K562 (cell line): ENCODE measurements at regions not wholly inside any gene's neighbourhood (a gene's known extent, or its start where the extent isn't known, plus 50 kb on each side); places are given as distances from the start of the nearest gene placed in this dataset.

Source experiments
- ATAC-seq: fragments of 200-7000 bp; cut with Tn5 transposase; 3 replicates; pipeline ENCODE4 v1.9.1; 2020; ENCODE audit warnings: moderate library complexity
- BruUV-seq: library from RNA; stranded (reverse); fragments of 400-500 nt; replicated peaks from 2 replicates; lab custom pipeline; 2021; lab: Mats Ljungman, UMichigan
- CTCF ChIA-PET: fragments of 300-600 bp; formaldehyde crosslinking; extraction: SDS; loops from one replicate; lab custom pipeline; 2021; ENCODE audit warnings: low intra/inter-chr PET ratio; lab: Yijun Ruan, JAX
- POLR2A ChIA-PET: fragments of 300-600, 350-650 bp; sonication (Branson Sonifier 250); formaldehyde crosslinking; extraction: SDS; loops from one replicate; lab custom pipeline; 2021; ENCODE audit warnings: antibody characterized with exemption, inconsistent platforms; lab: Yijun Ruan, JAX
- DNase-seq, 4 experiments: peaks; one replicate each; pipeline versions ENCODE4 v3.0.0 to v3.0.0-alpha.2; 2011 to 2018; ENCODE audit warnings: low spot score in 3 of 4, mixed read lengths in 3 of 4; ENCODE audit errors: extremely low read depth in 1 of 4
- FAIRE-seq: peaks from 2 replicates; lab custom pipeline; 2011; peaks lifted over from hg19 to GRCh38; lab: Jason Lieb, UNC
- H2AFZ ChIP-seq: 2 replicates; pipeline ENCODE4 v1.6.0; 2011; ENCODE audit warnings: low read depth, low read length, control low read depth, inconsistent platforms
- H3K27ac ChIP-seq: fragments of 200-600 bp; 3 replicates; pipeline ENCODE4 v1.8.0; 2011; ENCODE audit warnings: low read depth, mild to moderate bottlenecking, control low read depth, inconsistent platforms, low read length, moderate library complexity, mixed read lengths; ENCODE audit errors: extremely low read depth
- H3K27me3 ChIP-seq, 2 experiments: fragments of 300-600 bp in 1 of 2; 2 replicates in 1 of 2; 3 replicates in 1 of 2; pipeline versions ENCODE4 v1.6.0 to v1.8.0; 2011; ENCODE audit warnings: inconsistent platforms in 2 of 2, low read length in 2 of 2, mild to moderate bottlenecking in 1 of 2, mixed read lengths in 1 of 2, moderate library complexity in 1 of 2; ENCODE audit not compliant: control insufficient read depth in 2 of 2, insufficient read depth in 2 of 2
- H3K36me3 ChIP-seq: fragments of 300-600 bp; 3 replicates; pipeline ENCODE4 v1.8.0; 2011; ENCODE audit warnings: mild to moderate bottlenecking, low read length, inconsistent platforms; ENCODE audit not compliant: control insufficient read depth, insufficient read depth
- H3K4me1 ChIP-seq, 2 experiments: fragments of 200-600 bp in 1 of 2; replicated peaks in 1 of 2; 2 replicates in 1 of 2; 3 replicates in 1 of 2; pipeline versions ENCODE4 v1.5.1 to v1.8.0; 2011; ENCODE audit warnings: inconsistent platforms in 2 of 2, low read length in 2 of 2, mild to moderate bottlenecking in 1 of 2, mixed read lengths in 1 of 2, moderate library complexity in 1 of 2; ENCODE audit not compliant: control insufficient read depth in 2 of 2, insufficient read depth in 2 of 2
- H3K4me2 ChIP-seq: 2 replicates; pipeline ENCODE4 v1.6.1; 2011; ENCODE audit warnings: low read length, control low read depth, inconsistent platforms, mixed read lengths; ENCODE audit not compliant: insufficient read depth
- H3K4me3 ChIP-seq: fragments of 200-600 bp; sonication (generic), shearing (Covaris generic); 2 replicates; pipeline ENCODE4 v1.5.1; 2016; ENCODE audit warnings: control low read depth, inconsistent platforms
- H3K79me2 ChIP-seq: fragments of 200-600 bp; 3 replicates; pipeline ENCODE4 v1.8.0; 2011; ENCODE audit warnings: low read length, inconsistent platforms; ENCODE audit not compliant: control insufficient read depth, insufficient read depth
- H3K9ac ChIP-seq, 2 experiments: 2 replicates each; pipeline versions ENCODE4 v1.6.0 to v1.6.1; 2011; ENCODE audit warnings: low read depth in 2 of 2, low read length in 2 of 2, control low read depth in 1 of 2, inconsistent platforms in 1 of 2, mild to moderate bottlenecking in 1 of 2, mixed read lengths in 1 of 2; ENCODE audit not compliant: insufficient read depth in 1 of 2
- H3K9me1 ChIP-seq: one replicate; pipeline ENCODE4 v1.6.0; 2011; ENCODE audit warnings: inconsistent platforms, mild to moderate bottlenecking, low read length, moderate library complexity; ENCODE audit not compliant: control insufficient read depth, insufficient read depth
- H3K9me3 ChIP-seq: replicated peaks from 2 replicates; pipeline ENCODE4 v1.5.1; 2011; ENCODE audit warnings: low read depth, low read length, inconsistent platforms; ENCODE audit not compliant: control insufficient read depth, insufficient read depth
- H4K20me1 ChIP-seq: replicated peaks from 2 replicates; pipeline ENCODE4 v1.6.1; 2011; ENCODE audit warnings: low read length, inconsistent platforms, mixed read lengths; ENCODE audit not compliant: control insufficient read depth, insufficient read depth
- COPS2 ChIP-seq: fragments of 450-650 bp; conservative IDR thresholded peaks from 2 replicates; pipeline ENCODE4 v1.6.1; 2016; ENCODE audit warnings: mild to moderate bottlenecking, moderate library complexity
- EWSR1 ChIP-seq: fragments of 450-650 bp; IDR thresholded peaks from 2 replicates; pipeline ENCODE4 v1.6.1; 2018; ENCODE audit warnings: borderline replicate concordance, mild to moderate bottlenecking, low read depth, moderate library complexity; ENCODE audit not compliant: partially characterized antibody
- HMG20B ChIP-seq: fragments of 250-450 bp; sonication (Bioruptor Pico); IDR thresholded peaks from 2 replicates; pipeline ENCODE4 v1.5.0; 2021; ENCODE audit warnings: mild to moderate bottlenecking
- PHF21A ChIP-seq: fragments of 450-650 bp; IDR thresholded peaks from 2 replicates; pipeline ENCODE4 v1.6.1; 2017; ENCODE audit warnings: low read depth, borderline replicate concordance
- ZC3H8 ChIP-seq: fragments of 450-650 bp; IDR thresholded peaks from 2 replicates; pipeline ENCODE4 v1.6.1; 2017
- WGBS: fragments of 100-300 bp; shearing (Covaris generic); methylation state at CpG from one replicate; pipeline ENCODE4 v1.1.6; 2016; ENCODE audit warnings: low coverage, mixed read lengths; ENCODE audit not compliant: insufficient coverage; ENCODE audit errors: missing lambda C conversion rate; 5-methylcytosine and 5-hydroxymethylcytosine counted together
- in situ Hi-C: fragments of 300-500 bp; cut with MboI; formaldehyde crosslinking; loops from 4 replicates; pipeline ENCODE4 v1.15.0; 2018; ENCODE audit warnings: inconsistent platforms, mixed read lengths
- intact Hi-C: fragments of 100-400 bp; cut with micrococcal nuclease; formaldehyde crosslinking; loops from 2 replicates; pipeline ENCODE4 v1.14.2; 2022
- TF ChIP-seq, protein P1 (sequence below): fragments of 250-450 bp; sonication (Bioruptor Pico); IDR thresholded peaks from 2 replicates; pipeline ENCODE4 v1.5.0; 2021; ENCODE audit warnings: mild to moderate bottlenecking, borderline replicate concordance

- in situ Hi-C loops: no loop called here
- H3K36me3 ChIP-seq: no peaks in the 10 kb centered on the region
- H3K9me1 ChIP-seq: no peaks in the 10 kb centered on the region
- BruUV-seq: no TSS peak
- no peaks in the 10 kb centered on the region for H3K9me3 ChIP-seq
- H3K4me1 ChIP-seq: no peaks in the 10 kb centered on the region
- no peak overlapping the region for H3K27ac ChIP-seq
- peaks cover 39 to 47% of the 10 kb centered on the region in 2 experiments for H3K27me3 ChIP-seq
- DNase-seq: no peak
- no peak for TF ChIP-seq COPS2
- TF ChIP-seq, all 486 proteins: peak for 0
- ChIA-PET CTCF (interaction anchor here (0.5 kb wide), 1 partner anchor 9 kb away, joined by 3 read pairs; no protein-coding TSS in a partner anchor), POLR2A (interaction anchor here (1.3 kb wide), 1 partner anchor 17 kb away, joined by 4 read pairs; no protein-coding TSS in a partner anchor)
- peak; percentile 11 for FAIRE-seq
- H3K9ac ChIP-seq: no peak overlapping the region
- ATAC-seq: peak; percentile 43; the same call in 2 of the 3 replicates
- no peak overlapping the region for H2AFZ ChIP-seq
- intact Hi-C loops: loop anchor here (10.0 kb wide), 1 partner anchor 275 kb away; no protein-coding TSS in a partner anchor
- H3K4me2 ChIP-seq: no peak overlapping the region
- no peaks in the 10 kb centered on the region for H4K20me1 ChIP-seq
- no peak overlapping the region for H3K4me3 ChIP-seq
- 0% methylated on average over 1 of the region's 1 CpG for WGBS
- H3K79me2 ChIP-seq: no peaks in the 10 kb centered on the region
Measured at GRCh38 chr18:10249801-10250200, 204.6 kb upstream of the APCDD1 start.

DNA sequence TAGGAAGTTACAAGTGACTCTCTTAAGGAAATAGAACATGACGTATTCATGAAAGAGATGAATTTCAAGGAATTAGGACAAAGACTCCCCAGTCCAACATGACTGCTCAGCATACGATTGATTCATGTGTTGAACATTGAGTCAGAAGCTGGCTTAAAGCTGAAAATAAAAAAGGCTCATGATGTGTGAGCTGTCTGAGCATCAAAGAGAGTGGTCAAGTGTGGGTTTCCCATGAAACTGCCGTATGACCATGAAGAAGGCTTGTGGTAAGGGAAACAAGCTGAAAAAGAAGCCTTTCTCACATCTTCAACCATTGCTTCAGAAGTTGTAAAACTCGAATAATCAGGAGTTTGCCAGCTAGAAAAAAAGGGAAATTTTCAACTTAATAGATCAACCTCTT, 201.9 kb upstream of the APCDD1 start:
- no peak for TF ChIP-seq PHF21A
- no peak for TF ChIP-seq HMG20B (CRISPR knock-in tag)
- TF ChIP-seq EWSR1: no peak
- TF ChIP-seq, protein P1, sequence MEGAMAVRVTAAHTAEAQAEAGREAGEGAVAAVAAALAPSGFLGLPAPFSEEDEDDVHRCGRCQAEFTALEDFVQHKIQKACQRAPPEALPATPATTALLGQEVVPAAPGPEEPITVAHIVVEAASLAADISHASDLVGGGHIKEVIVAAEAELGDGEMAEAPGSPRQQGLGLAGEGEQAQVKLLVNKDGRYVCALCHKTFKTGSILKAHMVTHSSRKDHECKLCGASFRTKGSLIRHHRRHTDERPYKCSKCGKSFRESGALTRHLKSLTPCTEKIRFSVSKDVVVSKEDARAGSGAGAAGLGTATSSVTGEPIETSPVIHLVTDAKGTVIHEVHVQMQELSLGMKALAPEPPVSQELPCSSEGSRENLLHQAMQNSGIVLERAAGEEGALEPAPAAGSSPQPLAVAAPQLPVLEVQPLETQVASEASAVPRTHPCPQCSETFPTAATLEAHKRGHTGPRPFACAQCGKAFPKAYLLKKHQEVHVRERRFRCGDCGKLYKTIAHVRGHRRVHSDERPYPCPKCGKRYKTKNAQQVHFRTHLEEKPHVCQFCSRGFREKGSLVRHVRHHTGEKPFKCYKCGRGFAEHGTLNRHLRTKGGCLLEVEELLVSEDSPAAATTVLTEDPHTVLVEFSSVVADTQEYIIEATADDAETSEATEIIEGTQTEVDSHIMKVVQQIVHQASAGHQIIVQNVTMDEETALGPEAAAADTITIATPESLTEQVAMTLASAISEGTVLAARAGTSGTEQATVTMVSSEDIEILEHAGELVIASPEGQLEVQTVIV (CRISPR knock-in tag): no peak
- TF ChIP-seq ZC3H8: no peak
- Histone ChIP-seq H2AFZ (no peak overlapping the region), H3K4me2 (no peak overlapping the region), H3K9ac (no peak overlapping the region), H3K27ac (no peak overlapping the region), H3K4me3 (no peak overlapping the region), H3K79me2 (no peaks in the 10 kb centered on the region), H3K9me3 (no peaks in the 10 kb centered on the region), H3K27me3 (peaks cover 21 to 24% of the 10 kb centered on the region in 2 experiments), H3K9me1 (no peaks in the 10 kb centered on the region), H3K4me1 (no peaks in the 10 kb centered on the region), H4K20me1 (no peaks in the 10 kb centered on the region), H3K36me3 (no peaks in the 10 kb centered on the region)
- FAIRE-seq (no peak), DNase-seq (no peak), ATAC-seq (no peak)
- WGBS: 4% methylated on average over 4 of the region's 4 CpGs
- intact Hi-C loops (no loop called here), in situ Hi-C loops (no loop called here)
- BruUV-seq: no TSS peak
- ChIA-PET CTCF (no interaction called here), POLR2A (interaction anchor here (0.5 to 0.9 kb wide), 3 partner anchors 10 to 1647 kb away, joined by 3 to 5 read pairs (median 4); no protein-coding TSS in a partner anchor)
